Left lobe of liver (tissue), 2 donors: ENCODE measurements at regions not wholly inside any gene's neighbourhood (a gene's known extent, or its start where the extent isn't known, plus 50 kb on each side); places are given as distances from the start of the nearest gene placed in this dataset.
"Not testable (repeated sequence)": the region's sequence is repeated elsewhere in the genome, so short reads cannot be mapped to it uniquely, and the experiment has no call there.

Experiments
- ATAC-seq: fragments of 200-7000 bp; cut with Tn5 transposase; one replicate; pipeline ENCODE4 v1.9.1; 2020; ENCODE audit warnings: mild to moderate bottlenecking, moderate library complexity
- DNase-seq: peaks from one replicate; pipeline ENCODE4 v3.0.0-alpha.2; 2020; ENCODE audit warnings: low spot score
- donor health status: DM: no; HTN: no; CAD: no; lungs with moderate emphysema.
- donor health status: DM: no; HTN: yes; CAD: no.

DNA sequence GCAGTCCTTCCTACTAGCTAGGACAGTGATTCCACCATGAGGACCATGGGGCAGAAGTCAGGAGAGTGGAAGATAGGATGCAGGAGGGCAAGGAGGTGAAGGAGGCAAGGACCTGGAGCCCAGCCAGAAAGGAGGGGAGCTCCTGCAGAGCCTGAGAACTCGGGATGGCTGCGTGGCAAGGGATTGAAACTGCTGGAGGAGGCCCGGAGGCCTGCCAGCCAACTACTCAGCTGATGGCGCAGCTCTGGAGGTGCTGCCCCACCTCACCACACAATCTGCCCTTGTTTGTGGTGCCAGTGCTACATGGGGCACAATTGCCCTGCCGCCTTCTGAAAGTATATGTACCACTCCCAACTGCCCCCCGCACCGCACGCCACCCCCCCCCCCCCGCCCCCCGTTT is 307.3 kb upstream of the CHRNA7 start:
- ATAC-seq, DNase-seq: not testable (repeated sequence)

DNA sequence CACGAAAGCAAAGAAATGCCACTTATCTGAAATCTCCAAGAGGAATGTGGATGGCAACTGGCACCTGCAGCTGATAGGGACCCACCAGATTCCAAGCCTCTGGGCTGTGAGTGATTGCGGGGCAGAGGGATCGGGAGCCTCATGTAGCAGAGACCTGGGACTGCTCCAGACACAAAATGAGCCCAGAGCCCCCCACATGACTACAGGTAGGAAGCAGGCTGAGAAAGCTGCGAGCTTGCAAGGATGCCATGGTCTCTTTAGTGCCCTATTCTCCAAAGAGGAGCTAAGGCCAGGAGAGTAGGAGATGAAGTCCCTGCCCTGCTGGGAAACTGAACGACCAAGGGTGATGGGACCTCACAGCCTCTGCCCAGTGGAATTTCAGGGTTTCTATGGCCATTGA is 305.4 kb upstream of the CHRNA7 start:
- not testable (repeated sequence) for ATAC-seq, DNase-seq

DNA sequence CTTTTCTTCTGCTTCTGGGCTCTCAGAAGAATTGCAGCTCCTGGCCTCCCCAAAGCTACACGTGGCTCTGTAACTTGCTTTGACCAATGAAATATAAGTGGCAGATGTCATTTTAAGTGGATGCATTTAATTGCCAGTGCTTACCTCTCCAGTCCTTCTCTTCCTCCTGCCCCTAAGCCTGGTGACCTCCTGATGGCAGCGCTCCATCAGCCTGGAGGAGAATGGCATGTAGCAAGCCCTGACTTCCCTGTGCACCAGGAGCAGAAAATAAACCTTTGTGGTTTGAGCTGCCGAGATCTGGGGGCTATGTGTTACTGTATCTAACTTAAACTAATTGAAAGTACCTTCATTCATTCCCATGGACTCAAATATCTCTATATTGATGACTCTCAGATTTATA is 304.7 kb upstream of the CHRNA7 start:
- ATAC-seq, DNase-seq: not testable (repeated sequence)

GRCh38 chr15:31727612-31728011 is 302.7 kb upstream of the CHRNA7 start:
- ATAC-seq, result no peak
- no peak for DNase-seq

- ATAC-seq (no peak), DNase-seq (no peak)
These were observed 297.6 kb upstream of the CHRNA7 start for GRCh38 chr15:31732726-31733125.

DNA sequence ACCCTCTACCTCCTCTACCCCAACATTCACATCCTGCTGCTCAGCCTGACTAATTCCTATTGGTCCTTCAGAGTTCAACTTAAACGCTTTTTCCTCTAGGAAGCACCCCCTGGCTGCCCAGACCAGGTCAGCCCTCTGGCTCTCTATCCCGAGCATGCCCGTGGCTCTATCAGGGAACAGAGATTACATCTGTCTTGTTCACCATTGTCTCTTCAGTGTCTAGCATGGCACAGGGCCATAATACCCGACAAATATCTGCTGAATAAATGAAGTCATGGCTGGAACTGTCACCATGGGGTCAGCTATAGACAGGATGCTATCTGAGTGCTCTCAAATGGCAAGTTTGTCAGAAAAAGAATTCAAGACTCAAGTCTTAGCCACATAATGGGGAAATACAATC is 296.9 kb upstream of the CHRNA7 start:
- no peak for ATAC-seq
- DNase-seq, result no peak

DNA sequence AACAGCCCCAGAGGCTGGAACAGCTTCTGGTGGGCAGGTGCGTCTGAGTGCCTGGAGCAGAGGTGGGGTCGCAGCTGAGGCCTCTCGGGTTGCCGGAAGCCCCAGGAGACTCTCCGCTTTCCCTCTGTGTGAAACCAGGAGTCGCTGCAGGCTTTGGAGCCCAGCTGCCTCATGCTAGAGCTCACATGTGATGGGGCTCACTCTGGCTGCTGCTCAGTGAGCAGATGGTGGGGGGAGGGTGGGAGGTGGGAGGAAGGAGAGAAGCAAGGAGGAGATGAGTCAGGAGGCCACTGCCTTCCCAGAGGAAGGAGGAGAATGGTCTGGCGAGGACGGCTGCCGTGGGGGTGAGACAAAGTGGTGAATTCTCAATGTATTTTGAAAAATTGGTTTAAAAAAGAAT is 290.1 kb upstream of the CHRNA7 start:
- no peak for DNase-seq
- no peak for ATAC-seq

GRCh38 chr15:31745841-31746240 is 284.5 kb upstream of the CHRNA7 start:
- ATAC-seq, result no peak

GRCh38 chr15:31752065-31752762 is 278.1 kb upstream of the CHRNA7 start:
- no peak for DNase-seq
- no peak for ATAC-seq

More at GRCh38 chr15:31745841-31746240, 284.5 kb upstream of the CHRNA7 start:
- DNase-seq, result no peak

DNA sequence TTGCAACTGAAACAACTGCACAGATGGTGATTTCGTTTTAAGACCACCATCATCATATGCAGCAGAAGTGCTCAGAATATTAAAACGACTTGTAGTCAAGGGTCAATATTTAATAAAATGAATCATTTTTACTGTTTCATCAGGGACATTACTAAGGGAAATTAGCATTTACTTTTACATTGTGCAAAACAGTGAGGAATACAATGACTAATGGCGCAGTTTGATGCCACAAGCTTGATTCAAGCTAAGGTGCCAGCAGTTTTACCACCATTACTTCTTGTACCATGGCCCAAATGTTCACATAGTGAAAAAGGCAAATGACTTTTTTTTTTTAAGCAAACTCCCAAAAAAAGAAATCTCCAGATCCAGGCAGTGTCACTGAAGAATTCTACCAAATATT is 277.4 kb upstream of the CHRNA7 start:
- no peak for ATAC-seq

GRCh38 chr15:31758126-31758525 is 272.2 kb upstream of the CHRNA7 start:
- DNase-seq (no peak), ATAC-seq (no peak)

More for the DNA sequence above, 277.4 kb upstream of the CHRNA7 start:
- no peak for DNase-seq

GRCh38 chr15:31768055-31768454 is 262.3 kb upstream of the CHRNA7 start:
- ATAC-seq, result no peak
- DNase-seq, result no peak

DNA sequence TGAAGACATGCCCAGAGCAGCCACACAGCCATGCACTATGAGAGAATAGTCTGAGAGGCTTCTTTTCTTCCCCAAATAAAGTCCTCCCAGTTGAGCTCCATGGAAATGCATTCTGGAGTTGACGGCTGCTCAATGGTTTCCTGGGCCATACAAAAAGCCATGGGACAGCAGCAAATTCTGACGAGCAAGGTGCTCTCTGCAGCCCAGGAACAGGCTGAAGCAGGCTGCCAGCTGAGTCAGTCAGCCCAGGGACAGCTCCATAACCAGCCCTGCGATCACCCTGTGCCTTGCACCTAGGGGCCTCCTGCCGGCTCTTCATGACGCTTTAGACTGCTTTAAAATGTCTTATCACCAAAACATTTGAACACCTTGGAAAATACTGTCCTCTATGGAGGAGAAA is 256.3 kb upstream of the CHRNA7 start:
- ATAC-seq (no peak), DNase-seq (no peak)

GRCh38 chr15:31776039-31776438 is 254.3 kb upstream of the CHRNA7 start:
- ATAC-seq (no peak), DNase-seq (no peak)

- no peak for ATAC-seq
- DNase-seq, result no peak
These were observed 249.1 kb upstream of the CHRNA7 start for GRCh38 chr15:31781261-31781660.

- ATAC-seq, result no peak
- DNase-seq, result no peak
These were observed 248.1 kb upstream of the CHRNA7 start for GRCh38 chr15:31782016-31782783.

- DNase-seq (no peak), ATAC-seq (no peak)
These were observed 247.4 kb upstream of the CHRNA7 start for GRCh38 chr15:31782951-31783350.

GRCh38 chr15:31786360-31786759 is 244.0 kb upstream of the CHRNA7 start:
- DNase-seq, result no peak
- no peak for ATAC-seq

GRCh38 chr15:31788104-31788503 is 242.2 kb upstream of the CHRNA7 start:
- ATAC-seq (no peak), DNase-seq (no peak)

DNA sequence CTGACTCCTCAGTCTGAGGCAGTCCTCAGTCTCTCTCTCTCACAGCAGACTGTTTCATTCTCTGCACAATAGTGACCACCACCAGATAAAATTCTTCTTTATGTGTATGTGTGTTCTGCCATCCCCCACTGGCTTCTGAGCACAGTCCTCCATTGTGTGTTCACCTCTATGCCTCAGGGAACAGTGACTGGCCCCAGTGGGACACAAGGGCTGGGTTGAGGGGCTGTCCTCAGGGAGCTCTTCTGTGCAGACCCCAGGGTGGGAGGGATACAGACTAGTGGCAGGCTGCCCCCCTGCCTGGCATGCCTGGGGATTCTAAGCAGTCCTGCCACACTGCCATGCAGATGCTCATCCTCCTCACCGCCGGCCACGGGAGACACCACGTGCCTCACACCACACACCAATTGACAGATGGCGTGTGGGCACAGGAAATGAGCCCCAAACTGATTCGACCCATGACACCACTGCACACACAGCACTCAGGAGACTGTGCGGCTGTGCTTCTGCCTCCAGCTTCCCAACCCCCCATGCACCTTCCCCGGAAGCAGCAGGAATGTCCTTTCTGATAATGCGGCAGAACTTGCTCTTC is 237.6 kb upstream of the CHRNA7 start:
- ATAC-seq (no peak), DNase-seq (no peak)

DNA sequence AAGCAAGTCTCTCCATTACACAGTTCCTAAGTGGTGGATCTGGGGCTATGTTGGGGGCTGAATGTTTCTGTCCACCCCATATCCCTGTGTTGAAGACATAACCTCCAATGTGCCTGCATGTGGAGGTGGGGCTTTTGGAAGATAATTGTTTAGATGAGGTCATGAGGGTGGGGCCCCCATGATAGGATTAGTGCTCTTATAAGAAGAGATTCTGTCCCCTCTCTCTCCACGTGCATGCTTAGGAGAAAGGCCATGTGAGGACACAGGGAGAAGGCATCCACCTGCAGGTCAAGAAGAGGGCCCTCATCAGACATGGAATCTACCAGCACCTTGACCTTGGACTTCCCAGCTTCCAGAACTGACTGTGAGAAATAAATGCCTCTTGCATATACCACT is 231.0 kb upstream of the CHRNA7 start:
- no peak for DNase-seq
- no peak for ATAC-seq

DNA sequence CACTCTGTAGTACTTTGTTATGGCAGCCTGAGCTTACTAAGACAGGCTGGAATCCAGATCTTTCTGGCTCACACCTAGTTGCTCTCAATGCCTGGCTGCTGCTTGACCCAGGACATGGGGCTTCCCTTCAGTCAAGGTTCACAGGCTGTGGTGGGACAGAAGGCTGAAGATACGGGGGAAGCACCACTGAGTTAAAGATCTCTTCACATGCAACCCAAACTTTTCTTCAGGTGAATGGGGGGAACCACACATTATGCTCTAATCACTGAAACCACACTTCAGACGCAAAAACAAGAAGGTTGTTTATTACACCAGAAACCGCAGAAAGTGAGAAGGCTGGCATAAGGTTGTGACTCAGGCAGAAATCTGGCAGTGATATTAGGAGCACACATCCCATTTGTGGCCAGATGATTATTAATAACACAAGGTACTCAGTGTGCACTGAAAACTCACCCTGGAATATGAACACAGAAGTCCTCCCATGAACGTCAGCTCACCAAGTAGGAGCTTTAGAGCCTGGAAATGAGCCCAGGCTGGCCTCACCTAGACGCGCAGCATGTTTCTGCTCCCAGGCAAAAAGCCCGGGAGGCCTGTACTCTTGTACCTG is 230.5 kb upstream of the CHRNA7 start:
- no peak for ATAC-seq
- DNase-seq, result no peak
